Neutrophil (primary cell): ENCODE measurements at regions not wholly inside any gene's neighbourhood (a gene's known extent, or its start where the extent isn't known, plus 50 kb on each side); places are given as distances from the start of the nearest gene placed in this dataset.

Source experiments
- H3K27ac ChIP-seq: fragments of 200-600 bp; sonication (generic); 2 replicates; pipeline ENCODE4 v1.5.1; 2016; ENCODE audit warnings: mild to moderate bottlenecking, moderate library complexity
- H3K27me3 ChIP-seq: fragments of 200-600 bp; sonication (generic); 2 replicates; pipeline ENCODE4 v1.6.0; 2016; ENCODE audit warnings: mild to moderate bottlenecking
- H3K36me3 ChIP-seq: fragments of 200-600 bp; sonication (generic); 2 replicates; pipeline ENCODE4 v1.5.1; 2017
- H3K4me1 ChIP-seq, 2 experiments: fragments of 200-600 bp in 1 of 2; sonication (generic) in 1 of 2; 1 replicate in 1 of 2; 2 replicates in 1 of 2; pipeline versions ENCODE4 v1.5.1 to v1.6.1; 2013 to 2016; ENCODE audit warnings: low read depth in 1 of 2, low read length in 1 of 2, mild to moderate bottlenecking in 1 of 2, moderate library complexity in 1 of 2; ENCODE audit not compliant: control insufficient read depth in 1 of 2, insufficient read depth in 1 of 2
- H3K4me3 ChIP-seq, 2 experiments: fragments of 200-600 bp in 1 of 2; sonication (generic) in 1 of 2; 1 replicate in 1 of 2; 2 replicates in 1 of 2; pipeline ENCODE4 v1.5.1; 2013 to 2016; ENCODE audit warnings: low read depth in 1 of 2, low read length in 1 of 2, mild to moderate bottlenecking in 1 of 2, moderate library complexity in 1 of 2
- H3K9me3 ChIP-seq: fragments of 200-600 bp; sonication (generic); 2 replicates; pipeline ENCODE4 v1.5.1; 2016
- TF ChIP-seq, protein P1 (sequence below): fragments of 200-600 bp; sonication (generic); IDR thresholded peaks from 2 replicates; pipeline ENCODE4 v1.5.1; 2016; ENCODE audit warnings: antibody characterized with exemption

DNA sequence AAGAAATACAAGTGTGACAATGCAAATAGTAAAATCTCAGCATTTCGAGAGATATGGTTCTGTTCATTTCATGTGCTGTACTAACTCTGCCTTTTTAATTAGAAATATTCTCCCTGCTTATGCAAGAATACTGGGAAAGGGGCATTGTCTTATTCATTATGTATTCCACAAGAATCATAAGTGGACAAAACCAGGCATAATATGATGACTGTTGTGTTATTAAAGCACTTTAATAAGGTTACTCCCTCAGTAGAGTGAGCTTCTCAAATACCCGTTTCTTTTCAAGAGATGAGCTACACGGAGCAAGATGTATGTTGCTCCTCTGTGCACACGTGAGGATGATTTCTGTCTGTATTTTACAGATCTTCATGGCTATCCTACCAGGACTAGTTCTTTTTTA lies 638.7 kb upstream of the FANCL start:
- Histone ChIP-seq H3K27me3 (no peaks in the 10 kb centered on the region), H3K4me3 (no peak overlapping the region), H3K4me1 (no peaks in the 10 kb centered on the region), H3K9me3 (no peaks in the 10 kb centered on the region), H3K36me3 (no peaks in the 10 kb centered on the region), H3K27ac (no peak overlapping the region)
- TF ChIP-seq, protein P1, sequence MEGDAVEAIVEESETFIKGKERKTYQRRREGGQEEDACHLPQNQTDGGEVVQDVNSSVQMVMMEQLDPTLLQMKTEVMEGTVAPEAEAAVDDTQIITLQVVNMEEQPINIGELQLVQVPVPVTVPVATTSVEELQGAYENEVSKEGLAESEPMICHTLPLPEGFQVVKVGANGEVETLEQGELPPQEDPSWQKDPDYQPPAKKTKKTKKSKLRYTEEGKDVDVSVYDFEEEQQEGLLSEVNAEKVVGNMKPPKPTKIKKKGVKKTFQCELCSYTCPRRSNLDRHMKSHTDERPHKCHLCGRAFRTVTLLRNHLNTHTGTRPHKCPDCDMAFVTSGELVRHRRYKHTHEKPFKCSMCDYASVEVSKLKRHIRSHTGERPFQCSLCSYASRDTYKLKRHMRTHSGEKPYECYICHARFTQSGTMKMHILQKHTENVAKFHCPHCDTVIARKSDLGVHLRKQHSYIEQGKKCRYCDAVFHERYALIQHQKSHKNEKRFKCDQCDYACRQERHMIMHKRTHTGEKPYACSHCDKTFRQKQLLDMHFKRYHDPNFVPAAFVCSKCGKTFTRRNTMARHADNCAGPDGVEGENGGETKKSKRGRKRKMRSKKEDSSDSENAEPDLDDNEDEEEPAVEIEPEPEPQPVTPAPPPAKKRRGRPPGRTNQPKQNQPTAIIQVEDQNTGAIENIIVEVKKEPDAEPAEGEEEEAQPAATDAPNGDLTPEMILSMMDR, result no peak

DNA sequence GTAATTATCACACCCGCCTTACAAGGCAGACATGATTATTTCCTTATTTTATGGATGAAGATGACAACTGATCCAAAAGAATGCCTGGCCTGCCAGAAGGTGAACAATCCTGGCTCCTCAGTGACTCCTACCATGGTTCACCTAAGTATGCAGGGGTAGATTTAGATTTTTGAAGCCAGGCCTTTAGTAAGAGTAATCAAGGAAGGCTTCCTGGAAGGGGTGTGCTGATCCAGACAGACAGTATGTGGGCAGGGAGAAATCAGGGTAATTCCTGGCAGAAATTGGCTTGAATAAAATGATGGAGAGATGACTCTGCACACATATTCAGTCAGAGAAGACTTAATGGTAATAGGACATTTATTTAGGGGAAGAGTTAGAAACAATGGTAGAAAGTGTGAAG lies 637.7 kb upstream of the FANCL start:
- Histone ChIP-seq H3K27me3 (no peaks in the 10 kb centered on the region), H3K4me1 (no peaks in the 10 kb centered on the region), H3K36me3 (no peaks in the 10 kb centered on the region), H3K27ac (no peak overlapping the region), H3K9me3 (no peaks in the 10 kb centered on the region), H3K4me3 (no peak overlapping the region)
- TF ChIP-seq, protein P1, result no peak

- Histone ChIP-seq H3K36me3 (no peaks in the 10 kb centered on the region), H3K4me3 (no peak overlapping the region), H3K27ac (no peak overlapping the region), H3K9me3 (no peaks in the 10 kb centered on the region), H3K27me3 (no peaks in the 10 kb centered on the region), H3K4me1 (no peaks in the 10 kb centered on the region)
- TF ChIP-seq, protein P1, result no peak
Observed at GRCh38 chr2:58876126-58876525, 635.0 kb upstream of the FANCL start.

- Histone ChIP-seq H3K36me3 (no peaks in the 10 kb centered on the region), H3K27me3 (no peaks in the 10 kb centered on the region), H3K4me1 (no peaks in the 10 kb centered on the region), H3K9me3 (no peaks in the 10 kb centered on the region), H3K4me3 (no peak overlapping the region), H3K27ac (no peak overlapping the region)
- TF ChIP-seq, protein P1, result no peak
Observed at GRCh38 chr2:58875436-58875835, 634.3 kb upstream of the FANCL start.

DNA sequence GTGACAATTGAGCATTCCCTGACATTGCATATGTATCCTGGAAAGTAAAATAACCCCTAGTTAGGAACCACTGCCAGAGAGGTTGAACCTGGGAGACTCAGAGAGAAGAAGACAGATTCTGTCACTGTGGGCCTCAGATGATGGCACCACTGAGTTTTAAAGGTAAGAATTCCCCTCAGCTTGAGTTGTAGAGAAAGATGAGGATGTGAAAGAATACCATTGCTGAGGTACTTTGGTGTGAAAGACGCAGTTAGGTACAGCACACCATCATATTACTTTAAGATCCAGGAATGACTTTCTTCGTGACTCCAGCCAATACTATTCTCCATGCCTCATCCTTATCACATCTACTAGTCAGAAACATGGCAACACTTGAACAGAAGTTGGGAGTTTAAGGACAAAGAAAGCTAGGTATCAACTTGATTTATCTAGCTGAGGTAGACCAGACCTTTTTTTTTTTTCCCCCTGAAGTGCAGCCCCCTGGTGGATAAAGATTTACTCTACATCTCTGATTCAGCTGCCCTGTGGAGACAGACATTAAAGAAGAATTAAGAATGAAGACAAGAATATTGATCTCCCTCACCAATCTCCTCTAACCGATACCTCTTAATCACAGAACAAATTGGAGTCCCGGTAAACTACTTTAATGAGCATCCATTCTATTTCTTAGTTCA lies 630.5 kb upstream of the FANCL start:
- no peaks in the 10 kb centered on the region for H3K9me3 ChIP-seq

More for the DNA sequence above, 630.5 kb upstream of the FANCL start:
- TF ChIP-seq, protein P1, result no peak
- H3K4me3 ChIP-seq, result no peak overlapping the region
- no peaks in the 10 kb centered on the region for H3K36me3 ChIP-seq
- no peak overlapping the region for H3K27ac ChIP-seq
- H3K4me1 ChIP-seq, result no peaks in the 10 kb centered on the region
- no peaks in the 10 kb centered on the region for H3K27me3 ChIP-seq
